ENCODE measurements at regions not wholly inside any gene's neighbourhood (a gene's known extent, or its start where the extent isn't known, plus 50 kb on each side); places are given as distances from the start of the nearest gene placed in this dataset.

DNA sequence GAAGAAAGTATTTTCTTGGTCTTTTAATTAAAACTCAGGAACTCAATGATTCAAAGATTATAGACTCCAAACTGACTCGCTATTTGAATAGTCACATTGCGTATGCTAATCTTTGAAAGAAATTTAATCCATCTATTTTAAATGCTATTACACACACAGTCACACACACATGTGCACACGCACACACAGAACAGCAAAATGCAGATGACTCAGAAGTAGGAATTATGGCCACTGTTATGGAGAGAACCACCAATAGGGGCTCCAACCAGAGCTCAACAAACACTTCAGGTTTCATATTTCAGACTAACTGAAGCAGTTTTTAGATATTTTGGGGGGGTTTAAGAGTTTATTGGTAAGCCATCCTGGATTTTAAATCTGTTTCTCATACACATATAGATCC lies 1917.9 kb downstream of the EFNA5 start:
- no CpG with 5 or more reads among the region's 3 CpGs for WGBS (ENCODE audit: extremely low coverage, insufficient read length, low lambda C conversion rate)
- Histone ChIP-seq H4K91ac (ENCODE audit: insufficient read length, low read depth, low read length) (no peak overlapping the region), H3K4me2 (ENCODE audit: insufficient read depth, insufficient read length, low read length) (no peak overlapping the region), H4K20me1 (ENCODE audit: control insufficient read depth, insufficient read depth, insufficient read length) (no peaks in the 10 kb centered on the region), H2AFZ (ENCODE audit: low read length) (no peak overlapping the region), H3K9ac (ENCODE audit: extremely low read depth, insufficient read length, low read length) (no peak overlapping the region), H4K8ac (replicated peaks; ENCODE audit: insufficient read length, low read depth, low read length) (no peak overlapping the region), H3K56ac (ENCODE audit: insufficient read length, low read depth, low read length) (no peak overlapping the region), H2BK120ac (ENCODE audit: low read depth, low read length, poor library complexity, severe bottlenecking) (no peak overlapping the region), H2BK12ac (ENCODE audit: insufficient read length, low read depth, low read length) (no peak overlapping the region), H3K9me3 (ENCODE audit: control insufficient read depth, low read depth, low read length) (no peaks in the 10 kb centered on the region), H3K4ac (ENCODE audit: low read depth, low read length) (no peak overlapping the region), H3K79me2 (ENCODE audit: insufficient read depth, low read length) (no peaks in the 10 kb centered on the region), H2AK5ac (ENCODE audit: insufficient read length, low read length) (no peak overlapping the region), H3K4me1 (ENCODE audit: insufficient read depth, low read length) (no peaks in the 10 kb centered on the region), H4K5ac (ENCODE audit: insufficient read length, low read depth, low read length) (no peak overlapping the region), H3K27ac (ENCODE audit: insufficient read length, low read depth, low read length) (no peak overlapping the region), H2BK15ac (ENCODE audit: low read depth, low read length) (no peak overlapping the region), H3K23me2 (ENCODE audit: insufficient read length, low read depth, low read length, poor library complexity, severe bottlenecking) (no peaks in the 10 kb centered on the region), H3K23ac (ENCODE audit: insufficient read length, low read depth, low read length) (no peak overlapping the region), H3K79me1 (ENCODE audit: insufficient read depth, low read depth, low read length, poor library complexity, severe bottlenecking) (no peaks in the 10 kb centered on the region), H2BK20ac (ENCODE audit: low read depth, low read length, poor library complexity, severe bottlenecking) (no peak overlapping the region), H3K27me3 (ENCODE audit: insufficient read depth, low read length) (no peaks in the 10 kb centered on the region), H3K18ac (ENCODE audit: insufficient read length, low read depth, low read length) (no peak overlapping the region), H3T11ph (ENCODE audit: low read length) (no peak overlapping the region), H2BK5ac (ENCODE audit: insufficient read length, low read length) (no peak overlapping the region), H3K14ac (ENCODE audit: insufficient read depth, low read length) (no peak overlapping the region)
- Mint-ChIP-seq H3K4me1 (no peaks in the 10 kb centered on the region), H3K27me3 (ENCODE audit: low read depth) (no peaks in the 10 kb centered on the region), H3K36me3 (ENCODE audit: insufficient read depth in 1 of 3, low read depth in 3 of 3) (no peaks in the 10 kb centered on the region), H3K27ac (no peak overlapping the region), H3K4me3 (no peak overlapping the region), H3K9me3 (no peaks in the 10 kb centered on the region; a peak in 1 of 5 replicates)
- TF ChIP-seq, protein P1, sequence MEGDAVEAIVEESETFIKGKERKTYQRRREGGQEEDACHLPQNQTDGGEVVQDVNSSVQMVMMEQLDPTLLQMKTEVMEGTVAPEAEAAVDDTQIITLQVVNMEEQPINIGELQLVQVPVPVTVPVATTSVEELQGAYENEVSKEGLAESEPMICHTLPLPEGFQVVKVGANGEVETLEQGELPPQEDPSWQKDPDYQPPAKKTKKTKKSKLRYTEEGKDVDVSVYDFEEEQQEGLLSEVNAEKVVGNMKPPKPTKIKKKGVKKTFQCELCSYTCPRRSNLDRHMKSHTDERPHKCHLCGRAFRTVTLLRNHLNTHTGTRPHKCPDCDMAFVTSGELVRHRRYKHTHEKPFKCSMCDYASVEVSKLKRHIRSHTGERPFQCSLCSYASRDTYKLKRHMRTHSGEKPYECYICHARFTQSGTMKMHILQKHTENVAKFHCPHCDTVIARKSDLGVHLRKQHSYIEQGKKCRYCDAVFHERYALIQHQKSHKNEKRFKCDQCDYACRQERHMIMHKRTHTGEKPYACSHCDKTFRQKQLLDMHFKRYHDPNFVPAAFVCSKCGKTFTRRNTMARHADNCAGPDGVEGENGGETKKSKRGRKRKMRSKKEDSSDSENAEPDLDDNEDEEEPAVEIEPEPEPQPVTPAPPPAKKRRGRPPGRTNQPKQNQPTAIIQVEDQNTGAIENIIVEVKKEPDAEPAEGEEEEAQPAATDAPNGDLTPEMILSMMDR (conservative IDR thresholded peaks at IDR 0.05) = no peak
- no peak for DNase-seq
